ENCODE measurements at regions not wholly inside any gene's neighbourhood (a gene's known extent, or its start where the extent isn't known, plus 50 kb on each side); places are given as distances from the start of the nearest gene placed in this dataset.
"Not testable (repeated sequence)": the region's sequence is repeated elsewhere in the genome, so short reads cannot be mapped to it uniquely, and the experiment has no call there.

- Mint-ChIP-seq H3K9me3 (no peaks in the 10 kb centered on the region), H3K27me3 (no peaks in the 10 kb centered on the region), H3K27ac (no peak overlapping the region), H3K36me3 (no peaks in the 10 kb centered on the region), H3K4me3 (no peak overlapping the region), H3K4me1 (ENCODE audit: unreplicated experiment) (no peaks in the 10 kb centered on the region)
- DNase-seq (ENCODE audit: extremely low spot score, unreplicated experiment): no peak
- no peak for TF ChIP-seq CTCF (conservative IDR thresholded peaks at IDR 0.05)
Measured at GRCh38 chr18:5707586-5707985, 163.8 kb upstream of the EPB41L3 start.

- Mint-ChIP-seq H3K4me3 (no peak overlapping the region), H3K36me3 (no peaks in the 10 kb centered on the region), H3K27ac (no peak overlapping the region), H3K9me3 (no peaks in the 10 kb centered on the region), H3K4me1 (ENCODE audit: unreplicated experiment) (no peaks in the 10 kb centered on the region), H3K27me3 (no peaks in the 10 kb centered on the region)
- no peak for DNase-seq (ENCODE audit: extremely low spot score, unreplicated experiment)
- no peak for TF ChIP-seq CTCF (conservative IDR thresholded peaks at IDR 0.05)
Measured at GRCh38 chr18:5705393-5705792, 161.6 kb upstream of the EPB41L3 start.

GRCh38 chr18:5704847-5705246 is 161.1 kb upstream of the EPB41L3 start:
- H3K4me3 Mint-ChIP-seq: no peak overlapping the region
- no peak overlapping the region for H3K27ac Mint-ChIP-seq
- no peaks in the 10 kb centered on the region for H3K9me3 Mint-ChIP-seq
- no peaks in the 10 kb centered on the region for H3K36me3 Mint-ChIP-seq
- no peaks in the 10 kb centered on the region for H3K4me1 Mint-ChIP-seq (ENCODE audit: unreplicated experiment)
- H3K27me3 Mint-ChIP-seq: no peaks in the 10 kb centered on the region
- no peak for TF ChIP-seq CTCF (conservative IDR thresholded peaks at IDR 0.05)
- no peak for DNase-seq (ENCODE audit: extremely low spot score, unreplicated experiment)

GRCh38 chr18:5702016-5702415 is 158.2 kb upstream of the EPB41L3 start:
- H3K27me3 Mint-ChIP-seq; H3K9me3 Mint-ChIP-seq; H3K4me1 Mint-ChIP-seq (ENCODE audit: unreplicated experiment); H3K27ac Mint-ChIP-seq; DNase-seq (ENCODE audit: extremely low spot score, unreplicated experiment); H3K4me3 Mint-ChIP-seq; H3K36me3 Mint-ChIP-seq: not testable (repeated sequence)

GRCh38 chr18:5693699-5694294 is 150.0 kb upstream of the EPB41L3 start:
- H3K36me3 Mint-ChIP-seq: no peaks in the 10 kb centered on the region
- H3K27ac Mint-ChIP-seq: no peak overlapping the region
- no peaks in the 10 kb centered on the region for H3K27me3 Mint-ChIP-seq
- DNase-seq (ENCODE audit: extremely low spot score, unreplicated experiment): no peak
- no peaks in the 10 kb centered on the region for H3K9me3 Mint-ChIP-seq
- H3K4me1 Mint-ChIP-seq (ENCODE audit: unreplicated experiment): no peaks in the 10 kb centered on the region
- no peak overlapping the region for H3K4me3 Mint-ChIP-seq
- TF ChIP-seq CTCF (conservative IDR thresholded peaks at IDR 0.05): no peak

- Mint-ChIP-seq H3K27me3 (no peaks in the 10 kb centered on the region), H3K4me3 (no peak overlapping the region), H3K27ac (no peak overlapping the region), H3K9me3 (no peaks in the 10 kb centered on the region), H3K4me1 (ENCODE audit: unreplicated experiment) (no peaks in the 10 kb centered on the region), H3K36me3 (no peaks in the 10 kb centered on the region)
- TF ChIP-seq CTCF (conservative IDR thresholded peaks at IDR 0.05): no peak
- no peak for DNase-seq (ENCODE audit: extremely low spot score, unreplicated experiment)
Measured at GRCh38 chr18:5678779-5679406, 135.1 kb upstream of the EPB41L3 start.
